Ishikawa (cell line): ENCODE measurements at regions not wholly inside any gene's neighbourhood (a gene's known extent, or its start where the extent isn't known, plus 50 kb on each side); places are given as distances from the start of the nearest gene placed in this dataset.

Experiments used
- CEBPB ChIP-seq: IDR thresholded peaks from 2 replicates; pipeline ENCODE4 v1.6.1; 2012
- EP300 ChIP-seq: IDR thresholded peaks from 2 replicates; pipeline ENCODE4 v1.6.1; 2012; ENCODE audit warnings: borderline replicate concordance
- RAD21 ChIP-seq: IDR thresholded peaks from 2 replicates; pipeline ENCODE4 v1.6.1; 2012; ENCODE audit warnings: low read depth
- TAF1 ChIP-seq: IDR thresholded peaks from 2 replicates; pipeline ENCODE4 v1.6.1; 2012; ENCODE audit warnings: low read depth, mild to moderate bottlenecking
- TCF12 ChIP-seq: IDR thresholded peaks from 2 replicates; pipeline ENCODE4 v1.6.1; 2012; ENCODE audit warnings: low read depth
- TEAD4 ChIP-seq: IDR thresholded peaks from 2 replicates; pipeline ENCODE4 v1.6.1; 2012
- YY1 ChIP-seq: IDR thresholded peaks from 2 replicates; pipeline ENCODE4 v1.6.1; 2012; ENCODE audit warnings: low read depth
- TF ChIP-seq, protein P1 (sequence below): IDR thresholded peaks from 2 replicates; pipeline ENCODE4 v1.6.1; 2012
- TF ChIP-seq, protein P2 (sequence below): IDR thresholded peaks from 2 replicates; pipeline ENCODE4 v1.6.1; 2012; ENCODE audit warnings: low read depth, mild to moderate bottlenecking

DNA sequence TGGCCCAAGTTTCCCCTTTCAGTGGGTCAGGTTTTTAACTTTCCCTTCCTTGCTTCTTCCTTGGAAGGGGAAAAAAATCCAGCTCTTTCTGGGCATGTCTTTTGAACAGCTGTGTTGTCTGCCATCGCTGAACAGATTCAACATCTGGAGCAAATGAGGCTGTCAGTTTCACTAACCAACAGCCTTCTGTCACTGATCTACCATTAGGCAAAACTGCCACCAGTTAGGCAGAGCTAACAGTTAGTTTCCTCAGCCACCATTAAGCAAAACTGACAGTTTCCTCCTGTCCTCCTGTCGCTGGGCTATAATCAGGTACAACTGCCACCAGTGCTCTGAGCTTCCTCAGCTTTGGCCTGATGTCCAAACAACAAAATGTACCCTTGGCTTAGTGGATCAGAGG, 81.9 kb downstream of the NPTX2 start:
- TF ChIP-seq, protein P1, sequence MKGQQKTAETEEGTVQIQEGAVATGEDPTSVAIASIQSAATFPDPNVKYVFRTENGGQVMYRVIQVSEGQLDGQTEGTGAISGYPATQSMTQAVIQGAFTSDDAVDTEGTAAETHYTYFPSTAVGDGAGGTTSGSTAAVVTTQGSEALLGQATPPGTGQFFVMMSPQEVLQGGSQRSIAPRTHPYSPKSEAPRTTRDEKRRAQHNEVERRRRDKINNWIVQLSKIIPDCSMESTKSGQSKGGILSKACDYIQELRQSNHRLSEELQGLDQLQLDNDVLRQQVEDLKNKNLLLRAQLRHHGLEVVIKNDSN, result no peak
- TF ChIP-seq EP300 (no peak), RAD21 (no peak), TEAD4 (no peak), TAF1 (no peak), YY1 (no peak), CEBPB (no peak), TCF12 (no peak)
- TF ChIP-seq, protein P2, sequence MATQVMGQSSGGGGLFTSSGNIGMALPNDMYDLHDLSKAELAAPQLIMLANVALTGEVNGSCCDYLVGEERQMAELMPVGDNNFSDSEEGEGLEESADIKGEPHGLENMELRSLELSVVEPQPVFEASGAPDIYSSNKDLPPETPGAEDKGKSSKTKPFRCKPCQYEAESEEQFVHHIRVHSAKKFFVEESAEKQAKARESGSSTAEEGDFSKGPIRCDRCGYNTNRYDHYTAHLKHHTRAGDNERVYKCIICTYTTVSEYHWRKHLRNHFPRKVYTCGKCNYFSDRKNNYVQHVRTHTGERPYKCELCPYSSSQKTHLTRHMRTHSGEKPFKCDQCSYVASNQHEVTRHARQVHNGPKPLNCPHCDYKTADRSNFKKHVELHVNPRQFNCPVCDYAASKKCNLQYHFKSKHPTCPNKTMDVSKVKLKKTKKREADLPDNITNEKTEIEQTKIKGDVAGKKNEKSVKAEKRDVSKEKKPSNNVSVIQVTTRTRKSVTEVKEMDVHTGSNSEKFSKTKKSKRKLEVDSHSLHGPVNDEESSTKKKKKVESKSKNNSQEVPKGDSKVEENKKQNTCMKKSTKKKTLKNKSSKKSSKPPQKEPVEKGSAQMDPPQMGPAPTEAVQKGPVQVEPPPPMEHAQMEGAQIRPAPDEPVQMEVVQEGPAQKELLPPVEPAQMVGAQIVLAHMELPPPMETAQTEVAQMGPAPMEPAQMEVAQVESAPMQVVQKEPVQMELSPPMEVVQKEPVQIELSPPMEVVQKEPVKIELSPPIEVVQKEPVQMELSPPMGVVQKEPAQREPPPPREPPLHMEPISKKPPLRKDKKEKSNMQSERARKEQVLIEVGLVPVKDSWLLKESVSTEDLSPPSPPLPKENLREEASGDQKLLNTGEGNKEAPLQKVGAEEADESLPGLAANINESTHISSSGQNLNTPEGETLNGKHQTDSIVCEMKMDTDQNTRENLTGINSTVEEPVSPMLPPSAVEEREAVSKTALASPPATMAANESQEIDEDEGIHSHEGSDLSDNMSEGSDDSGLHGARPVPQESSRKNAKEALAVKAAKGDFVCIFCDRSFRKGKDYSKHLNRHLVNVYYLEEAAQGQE, result no peak
